HuH-7 (cell line): ENCODE measurements at regions not wholly inside any gene's neighbourhood (a gene's known extent, or its start where the extent isn't known, plus 50 kb on each side); places are given as distances from the start of the nearest gene placed in this dataset.
"Not testable (repeated sequence)": the region's sequence is repeated elsewhere in the genome, so short reads cannot be mapped to it uniquely, and the experiment has no call there.

ENCODE experiments used
- DNase-seq: peaks from one replicate; pipeline ENCODE4 v3.0.0; 2011; ENCODE audit warnings: low spot score

GRCh38 chr1:200496937-200497336, 87.1 kb upstream of the ZNF281 start:
- no peak for DNase-seq

- DNase-seq, result no peak
Observed at GRCh38 chr1:200495901-200496300, 86.1 kb upstream of the ZNF281 start.

DNA sequence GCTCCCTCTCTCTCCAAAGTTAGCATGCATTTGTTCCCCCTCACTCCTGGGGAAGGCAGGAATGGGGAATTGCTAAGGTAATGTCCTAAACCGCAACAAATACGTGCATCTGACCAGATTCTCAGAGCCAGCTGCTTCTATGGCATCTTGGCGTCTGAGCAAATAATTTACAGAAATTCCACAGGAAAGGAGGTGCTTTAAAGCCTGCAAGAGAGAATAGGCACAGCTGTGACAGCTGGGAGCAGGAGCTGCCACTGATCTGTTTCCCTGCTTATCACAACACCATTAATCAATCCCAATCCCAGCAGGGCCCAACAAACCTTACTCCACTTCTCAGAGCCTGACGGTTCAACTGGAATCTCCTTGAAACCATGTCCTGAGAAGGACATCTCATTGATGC, 83.5 kb upstream of the ZNF281 start:
- no peak for DNase-seq

- DNase-seq, result no peak
Observed at GRCh38 chr1:200491103-200491502, 81.3 kb upstream of the ZNF281 start.

DNA sequence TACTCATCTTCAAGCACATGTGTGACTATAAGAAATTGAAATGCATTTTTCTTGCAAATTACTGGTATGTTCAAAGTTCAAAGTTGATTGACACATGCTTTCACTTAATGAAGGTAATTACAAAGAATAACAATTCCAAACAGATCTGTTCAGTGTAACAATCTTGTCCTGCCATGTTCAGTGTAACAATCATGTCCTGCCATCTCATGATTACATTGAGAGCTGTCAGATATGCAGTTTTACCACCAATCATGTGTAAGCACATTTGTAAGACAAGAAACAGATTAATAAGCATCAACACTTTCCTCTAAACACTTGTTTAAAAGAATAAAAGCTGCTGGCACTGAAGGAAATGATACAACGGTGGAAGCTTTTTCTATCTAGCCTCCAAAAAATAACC, 80.3 kb upstream of the ZNF281 start:
- DNase-seq, result no peak

- DNase-seq, result peak; percentile 48
Observed at GRCh38 chr1:200488375-200489165, 78.7 kb upstream of the ZNF281 start.

- DNase-seq, result no peak
Observed at GRCh38 chr1:200487650-200488049, 77.8 kb upstream of the ZNF281 start.

DNA sequence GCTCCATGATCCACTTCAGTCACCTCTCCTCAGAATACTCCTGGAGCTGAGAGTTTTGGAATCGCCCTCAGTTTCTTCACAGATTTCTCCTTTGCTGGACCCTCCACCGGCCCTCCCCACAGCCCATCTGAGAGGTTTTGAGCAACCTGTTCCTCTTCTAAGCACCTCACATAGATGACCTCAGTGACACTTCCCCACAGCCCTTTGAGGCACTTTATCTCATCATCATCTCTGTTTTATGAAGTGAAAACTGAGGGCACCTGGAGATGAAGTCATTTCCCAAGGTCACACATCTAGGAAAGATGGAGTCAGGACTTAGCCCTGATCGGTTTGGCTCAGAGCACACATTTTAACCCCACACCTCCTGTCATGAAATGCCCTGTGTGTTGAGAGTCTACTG, 76.8 kb upstream of the ZNF281 start:
- DNase-seq, result no peak

GRCh38 chr1:200484438-200484946, 74.7 kb upstream of the ZNF281 start:
- DNase-seq, result not testable (repeated sequence)

DNA sequence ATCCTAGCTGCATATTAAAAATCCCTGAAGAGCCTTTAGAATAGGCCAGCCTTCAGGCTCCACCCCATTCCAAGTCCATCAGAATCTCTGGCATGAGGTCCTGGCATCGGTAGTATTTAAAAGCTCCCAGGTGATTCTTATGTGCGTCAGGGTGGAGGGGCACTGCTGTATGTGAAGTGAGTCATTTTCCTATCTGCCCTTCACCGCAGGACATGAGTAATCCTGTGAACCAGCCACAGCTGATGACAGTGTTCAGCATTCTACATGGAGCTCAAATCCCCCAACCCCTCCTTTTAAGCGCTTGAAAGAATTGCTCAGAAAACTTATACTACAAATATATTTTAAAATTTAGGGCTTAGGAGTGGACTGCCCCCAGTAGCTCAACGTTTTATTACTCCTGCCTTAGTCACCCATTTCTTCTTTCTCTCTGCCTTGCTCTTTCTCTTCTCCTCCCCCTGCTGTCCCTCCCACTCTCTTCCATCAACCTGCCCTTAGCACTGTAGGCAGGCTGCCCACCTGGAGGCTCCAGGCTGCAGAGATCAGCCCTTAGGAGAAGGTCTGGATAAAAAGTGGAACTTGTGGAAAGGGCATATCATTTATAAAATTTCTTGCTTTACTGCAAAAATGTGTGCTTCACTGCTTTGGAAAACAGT, 73.8 kb upstream of the ZNF281 start:
- DNase-seq, result no peak

- DNase-seq, result no peak
Observed at GRCh38 chr1:200480964-200481363, 71.1 kb upstream of the ZNF281 start.

DNA sequence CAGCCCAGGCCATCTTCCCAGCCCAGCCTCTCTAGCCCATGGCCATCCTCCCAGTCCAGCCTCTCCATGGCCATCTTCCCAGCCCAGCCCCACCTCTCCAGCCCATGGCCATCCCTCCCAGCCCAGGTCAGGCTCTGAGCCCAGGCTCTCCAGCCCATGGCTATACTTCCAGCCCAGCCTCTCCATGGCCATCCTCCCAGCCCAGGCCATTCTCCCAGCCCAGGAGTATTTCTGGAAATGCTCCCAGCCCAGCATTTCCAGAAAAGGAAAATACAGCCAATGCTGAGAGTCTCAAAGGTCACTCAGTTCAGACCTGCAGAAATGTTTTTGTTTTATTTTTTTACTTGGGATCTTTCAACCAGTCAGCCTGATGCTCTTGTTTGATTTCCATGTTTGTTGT, 70.0 kb upstream of the ZNF281 start:
- no peak for DNase-seq

GRCh38 chr1:200478945-200479558, 69.2 kb upstream of the ZNF281 start:
- no peak for DNase-seq

GRCh38 chr1:200478239-200478623, 68.4 kb upstream of the ZNF281 start:
- no peak for DNase-seq

DNA sequence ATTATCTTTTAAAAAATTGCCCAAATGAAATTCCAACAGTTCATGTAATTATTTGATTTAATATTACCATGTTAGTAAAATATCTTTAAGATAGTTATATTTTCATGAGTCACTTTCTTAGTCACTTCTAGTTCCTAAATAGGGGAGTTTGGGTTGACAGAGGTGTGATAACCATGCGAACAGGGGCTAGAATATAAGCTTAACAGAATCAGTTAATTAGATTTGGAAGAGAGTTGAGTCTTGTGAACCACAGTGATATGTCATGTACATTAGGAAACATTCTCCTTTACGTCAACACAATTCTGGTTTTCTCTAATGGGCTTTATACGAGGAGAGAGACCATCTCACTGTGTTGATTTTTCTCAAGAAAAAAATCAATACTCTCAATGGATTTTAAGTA, 64.8 kb upstream of the ZNF281 start:
- no peak for DNase-seq

DNA sequence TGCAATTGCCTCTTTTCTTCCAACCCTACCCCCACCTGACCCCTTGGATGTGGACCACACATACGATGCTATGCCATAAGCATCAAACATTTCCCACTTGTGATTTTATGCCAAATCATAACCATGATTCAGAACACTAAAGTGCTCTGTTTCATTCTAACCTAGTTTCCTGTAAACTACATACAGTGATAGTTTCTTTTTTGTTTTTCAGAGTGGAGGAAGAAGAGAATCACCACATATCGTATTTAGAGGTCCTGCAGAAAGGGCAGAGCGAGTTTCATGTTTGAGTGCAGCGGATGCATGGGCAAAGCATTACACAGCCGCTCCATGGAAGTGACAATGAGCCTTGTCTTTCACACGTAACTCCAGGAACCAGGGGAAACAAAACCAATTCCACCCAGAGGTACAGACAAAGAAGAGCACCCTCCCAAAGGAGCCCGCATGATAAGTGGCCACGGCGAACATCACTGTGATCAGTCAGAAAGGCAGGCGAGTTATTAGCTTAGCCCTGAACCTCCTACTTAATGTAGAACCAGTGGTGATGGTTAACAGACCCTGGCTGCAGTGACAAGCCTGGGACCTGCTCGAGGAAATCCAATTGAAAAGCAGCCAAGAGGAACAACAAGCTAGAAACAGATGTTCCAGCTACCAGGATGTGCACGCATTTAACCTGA, 64.0 kb upstream of the ZNF281 start:
- no peak for DNase-seq

DNA sequence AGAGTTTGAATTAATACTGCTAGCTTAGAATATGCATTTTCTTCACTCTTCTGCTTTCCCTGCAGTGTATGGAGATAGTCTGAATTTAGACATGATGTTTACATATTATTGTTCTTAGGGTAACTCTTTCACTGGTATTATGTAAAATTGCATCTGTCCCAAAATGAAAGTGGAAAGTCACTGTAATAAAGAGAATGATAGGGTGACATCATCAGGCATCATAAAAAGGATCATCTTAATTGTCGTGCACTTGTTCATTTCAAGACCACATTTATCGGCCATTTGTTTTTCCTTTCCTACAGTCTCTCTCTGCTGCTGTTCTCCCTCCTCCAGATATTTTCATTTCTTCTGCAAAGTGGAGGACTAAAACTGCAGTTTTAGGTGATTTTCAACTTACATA, 61.9 kb upstream of the ZNF281 start:
- no peak for DNase-seq

GRCh38 chr1:200468264-200469001, 58.6 kb upstream of the ZNF281 start:
- no peak for DNase-seq

GRCh38 chr1:200464784-200465400, 55.1 kb upstream of the ZNF281 start:
- no peak for DNase-seq
